AG09309 (cell line): ENCODE measurements at regions not wholly inside any gene's neighbourhood (a gene's known extent, or its start where the extent isn't known, plus 50 kb on each side); places are given as distances from the start of the nearest gene placed in this dataset.
"Not testable (repeated sequence)": the region's sequence is repeated elsewhere in the genome, so short reads cannot be mapped to it uniquely, and the experiment has no call there.

Experiments
- DNase-seq: peaks from one replicate; pipeline ENCODE4 v3.0.0-alpha.2; 2010; ENCODE audit warnings: low read depth
- H3K4me3 ChIP-seq: 2 replicates; pipeline ENCODE4 v1.5.1; 2011; ENCODE audit warnings: mild to moderate bottlenecking, low read depth, low read length, moderate library complexity; ENCODE audit not compliant: control insufficient read depth
- TF ChIP-seq, protein P1 (sequence below): IDR thresholded peaks from 2 replicates; pipeline ENCODE4 v1.5.1; 2011; ENCODE audit warnings: mild to moderate bottlenecking, low read depth, low read length, inconsistent platforms; ENCODE audit not compliant: insufficient read depth, control insufficient read depth; ENCODE audit errors: missing control alignments

- no peak overlapping the region for H3K4me3 ChIP-seq
- TF ChIP-seq, protein P1, sequence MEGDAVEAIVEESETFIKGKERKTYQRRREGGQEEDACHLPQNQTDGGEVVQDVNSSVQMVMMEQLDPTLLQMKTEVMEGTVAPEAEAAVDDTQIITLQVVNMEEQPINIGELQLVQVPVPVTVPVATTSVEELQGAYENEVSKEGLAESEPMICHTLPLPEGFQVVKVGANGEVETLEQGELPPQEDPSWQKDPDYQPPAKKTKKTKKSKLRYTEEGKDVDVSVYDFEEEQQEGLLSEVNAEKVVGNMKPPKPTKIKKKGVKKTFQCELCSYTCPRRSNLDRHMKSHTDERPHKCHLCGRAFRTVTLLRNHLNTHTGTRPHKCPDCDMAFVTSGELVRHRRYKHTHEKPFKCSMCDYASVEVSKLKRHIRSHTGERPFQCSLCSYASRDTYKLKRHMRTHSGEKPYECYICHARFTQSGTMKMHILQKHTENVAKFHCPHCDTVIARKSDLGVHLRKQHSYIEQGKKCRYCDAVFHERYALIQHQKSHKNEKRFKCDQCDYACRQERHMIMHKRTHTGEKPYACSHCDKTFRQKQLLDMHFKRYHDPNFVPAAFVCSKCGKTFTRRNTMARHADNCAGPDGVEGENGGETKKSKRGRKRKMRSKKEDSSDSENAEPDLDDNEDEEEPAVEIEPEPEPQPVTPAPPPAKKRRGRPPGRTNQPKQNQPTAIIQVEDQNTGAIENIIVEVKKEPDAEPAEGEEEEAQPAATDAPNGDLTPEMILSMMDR: no peak
- no peak for DNase-seq
Observed at GRCh38 chr3:106435899-106436453, 567.2 kb upstream of the CBLB start.

DNA sequence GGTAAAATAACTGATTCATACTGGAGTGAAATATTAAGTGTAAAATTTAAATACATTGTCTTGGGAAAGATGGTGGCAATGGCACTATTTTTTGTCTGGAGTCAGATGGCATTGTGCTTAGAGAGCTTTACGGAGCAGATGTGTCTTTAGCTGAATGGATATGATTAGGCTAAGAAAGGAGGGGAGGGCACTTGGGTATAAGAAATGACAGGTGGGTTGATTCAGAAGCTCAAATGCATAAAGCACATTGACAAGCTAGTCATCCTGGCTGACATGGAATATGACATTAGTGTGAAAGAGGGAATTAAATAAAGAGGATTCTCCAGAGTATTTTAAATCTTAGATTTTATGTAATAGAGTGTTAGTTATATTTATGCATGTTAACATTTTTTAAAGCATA, 570.1 kb upstream of the CBLB start:
- no peak overlapping the region for H3K4me3 ChIP-seq

DNA sequence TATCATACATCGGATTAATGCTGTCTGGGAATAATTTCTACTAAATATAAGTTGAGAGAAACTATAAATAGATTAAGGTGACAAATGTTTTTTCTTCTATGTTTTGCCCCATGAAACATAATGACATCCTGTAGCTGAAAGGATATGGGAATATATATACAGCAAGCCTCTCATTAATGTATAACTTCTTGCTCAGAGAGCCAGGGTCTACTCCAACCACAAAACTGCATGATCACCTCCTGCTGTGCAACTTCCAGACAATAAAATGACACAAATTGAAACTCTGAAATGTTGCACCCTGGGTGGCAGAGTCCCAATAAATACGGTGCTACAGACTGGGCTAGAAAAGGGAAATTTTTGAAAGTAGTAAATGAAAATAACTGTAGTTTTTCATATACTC, 571.9 kb upstream of the CBLB start:
- no peak for DNase-seq
- H3K4me3 ChIP-seq: no peak overlapping the region
- TF ChIP-seq, protein P1: no peak

More for the DNA sequence above, 570.1 kb upstream of the CBLB start:
- DNase-seq: no peak
- TF ChIP-seq, protein P1: no peak

DNA sequence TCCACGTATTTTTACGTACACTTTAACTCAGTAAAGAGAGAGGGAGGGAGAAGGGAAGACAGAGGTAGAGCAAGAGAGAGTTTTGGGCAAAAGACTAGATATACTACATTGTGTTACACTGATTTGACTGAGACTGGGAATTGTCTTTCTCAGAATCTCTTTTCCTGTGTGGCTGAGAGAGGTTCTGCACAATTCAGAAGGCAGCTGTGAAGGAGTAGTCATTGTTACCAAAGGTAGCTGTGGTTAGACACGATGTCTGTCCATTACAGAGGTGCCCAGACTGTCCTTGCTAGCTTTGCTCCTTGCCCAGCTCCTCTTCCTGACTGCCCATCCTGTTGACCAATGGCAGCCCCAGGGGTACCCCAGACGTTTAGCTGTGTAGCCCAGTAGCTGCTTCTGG, 577.5 kb upstream of the CBLB start:
- TF ChIP-seq, protein P1: no peak
- DNase-seq: no peak
- H3K4me3 ChIP-seq: no peak overlapping the region

DNA sequence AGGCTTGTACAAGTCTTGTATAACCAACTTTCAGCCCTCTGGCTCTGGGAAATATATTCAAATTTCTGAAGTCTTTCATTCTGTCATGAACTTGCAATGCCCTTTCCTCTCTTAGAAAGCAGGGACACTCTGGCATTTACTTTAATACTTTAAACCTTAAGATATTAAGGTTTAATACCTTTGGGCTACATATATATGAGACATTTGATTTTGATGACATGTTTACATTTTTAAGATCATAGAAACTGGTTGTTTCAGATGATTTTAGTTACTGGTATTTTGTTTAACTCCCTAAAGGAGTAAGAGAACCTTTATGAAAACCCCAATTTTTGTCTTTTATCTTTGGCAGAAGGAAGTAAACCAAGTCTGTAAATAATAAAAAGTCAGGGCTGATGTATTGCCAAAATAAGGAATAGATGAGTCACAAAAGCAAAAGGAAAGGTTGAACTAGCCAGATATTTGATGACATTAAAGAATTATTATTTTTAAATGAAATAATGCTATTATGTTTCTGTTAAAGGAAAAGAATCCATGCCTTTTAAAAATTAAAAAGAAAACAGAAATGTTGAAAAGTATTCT, 579.0 kb upstream of the CBLB start:
- no peak for DNase-seq
- TF ChIP-seq, protein P1: no peak

GRCh38 chr3:106448372-106448966, 579.7 kb upstream of the CBLB start:
- not testable (repeated sequence) for DNase-seq

More for the DNA sequence above, 579.0 kb upstream of the CBLB start:
- H3K4me3 ChIP-seq: no peak overlapping the region

GRCh38 chr3:106452096-106452495, 583.3 kb upstream of the CBLB start:
- no peak overlapping the region for H3K4me3 ChIP-seq
- DNase-seq: no peak
- TF ChIP-seq, protein P1: no peak

More at GRCh38 chr3:106448372-106448966, 579.7 kb upstream of the CBLB start:
- not testable (repeated sequence) for H3K4me3 ChIP-seq
